Ammon's horn (tissue), 1 donor: ENCODE measurements at regions not wholly inside any gene's neighbourhood (a gene's known extent, or its start where the extent isn't known, plus 50 kb on each side); places are given as distances from the start of the nearest gene placed in this dataset.
"Not testable (repeated sequence)": the region's sequence is repeated elsewhere in the genome, so short reads cannot be mapped to it uniquely, and the experiment has no call there.

Experiments used
- DNase-seq: peaks from one replicate; pipeline ENCODE4 v3.0.0-alpha.2; 2016; ENCODE audit warnings: low spot score

DNA sequence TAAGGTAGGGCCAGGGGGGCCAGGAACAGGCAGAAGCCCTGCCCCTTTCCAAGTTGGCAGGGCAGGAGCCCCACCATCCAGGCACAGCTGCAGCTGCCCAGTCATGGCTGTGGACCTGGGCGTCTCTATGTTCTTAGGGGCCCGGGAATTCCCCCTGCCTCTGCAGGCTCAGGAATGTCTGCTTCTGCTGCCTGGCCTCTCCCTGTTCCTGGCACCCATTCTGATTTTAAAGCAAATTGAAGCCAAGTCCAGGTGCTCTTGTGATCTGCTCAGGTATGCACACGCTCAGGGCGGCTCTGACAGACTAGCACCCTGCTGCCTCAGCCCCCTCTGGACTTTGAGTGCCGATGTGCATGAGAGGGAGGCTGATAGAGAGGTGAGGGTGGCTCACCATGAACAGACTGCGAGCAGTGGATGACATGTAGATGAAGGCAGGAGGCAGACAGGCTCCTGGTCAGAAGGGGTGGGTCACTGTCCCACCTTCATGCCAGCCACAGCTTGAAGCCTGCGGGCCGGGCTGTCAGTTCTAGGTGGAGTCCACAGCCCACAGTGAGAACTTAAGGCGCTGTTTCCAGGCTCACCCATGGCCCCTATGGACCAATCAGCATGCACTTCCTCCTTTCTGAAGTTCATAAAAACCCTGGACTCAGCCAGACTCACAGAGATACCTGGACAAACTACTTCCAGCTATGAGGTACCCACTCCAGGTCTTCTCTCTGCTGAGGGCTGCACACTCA lies 747.8 kb upstream of the GBE1 start:
- no peak for DNase-seq

DNA sequence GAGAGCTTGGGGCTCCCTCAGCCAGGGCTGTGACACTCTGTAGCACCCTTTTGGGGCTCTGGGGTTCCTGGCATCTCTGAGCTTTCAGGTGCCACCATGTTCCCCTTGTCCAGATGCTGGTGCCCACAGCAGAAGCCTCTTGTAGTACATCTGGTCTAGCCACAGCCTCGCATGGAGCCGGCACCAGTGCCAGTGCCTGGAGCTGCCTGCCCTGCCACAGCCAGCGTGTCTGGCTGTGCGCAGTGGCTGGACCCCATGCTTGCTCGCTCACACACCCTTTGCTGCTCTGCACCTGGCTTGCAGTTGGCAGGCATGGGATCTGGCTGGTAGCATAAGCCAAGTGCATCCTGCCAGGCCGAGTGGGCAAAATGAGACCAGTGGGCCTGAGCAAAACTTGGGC lies 744.8 kb upstream of the GBE1 start:
- DNase-seq: no peak

GRCh38 chr3:82505079-82505756 lies 743.8 kb upstream of the GBE1 start:
- DNase-seq: no peak

- DNase-seq: no peak
These were observed 736.7 kb upstream of the GBE1 start for GRCh38 chr3:82498186-82498585.

DNA sequence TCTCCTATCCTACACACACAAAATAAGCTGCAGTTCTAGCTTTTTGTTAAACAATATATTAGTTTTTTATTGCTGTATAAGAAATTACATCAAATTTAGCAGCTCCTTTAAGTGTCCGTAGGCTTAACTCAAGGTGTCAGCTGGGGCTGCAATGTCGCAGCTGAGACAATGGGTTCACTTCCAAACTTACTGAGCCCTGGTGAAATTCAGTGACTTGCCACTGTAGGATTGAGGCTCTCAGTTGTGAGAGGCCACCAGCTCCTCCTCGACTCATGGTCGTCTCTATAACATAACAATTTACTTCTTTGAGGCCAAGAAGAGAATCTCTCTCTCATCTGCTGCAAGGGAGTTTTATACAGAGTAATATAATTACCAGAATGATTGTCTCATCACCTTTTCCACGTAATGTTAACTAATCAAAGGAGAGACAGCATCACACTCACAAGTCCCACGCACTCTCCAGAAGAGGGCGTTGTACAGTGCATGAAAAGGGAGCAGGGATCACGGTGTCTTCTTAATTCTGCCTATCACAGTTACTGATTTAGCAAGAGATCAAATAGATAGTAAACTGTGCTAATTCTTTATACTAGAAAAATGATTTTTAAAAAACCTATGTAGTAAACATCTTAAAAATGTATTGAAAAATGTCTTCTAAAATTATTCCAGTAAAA lies 735.6 kb upstream of the GBE1 start:
- no peak for DNase-seq

GRCh38 chr3:82495655-82496054 lies 734.2 kb upstream of the GBE1 start:
- DNase-seq: no peak

- no peak for DNase-seq
These were observed 733.6 kb upstream of the GBE1 start for GRCh38 chr3:82494977-82495489.

GRCh38 chr3:82493858-82494257 lies 732.4 kb upstream of the GBE1 start:
- DNase-seq: no peak

GRCh38 chr3:82475306-82475705 lies 713.9 kb upstream of the GBE1 start:
- no peak for DNase-seq

DNA sequence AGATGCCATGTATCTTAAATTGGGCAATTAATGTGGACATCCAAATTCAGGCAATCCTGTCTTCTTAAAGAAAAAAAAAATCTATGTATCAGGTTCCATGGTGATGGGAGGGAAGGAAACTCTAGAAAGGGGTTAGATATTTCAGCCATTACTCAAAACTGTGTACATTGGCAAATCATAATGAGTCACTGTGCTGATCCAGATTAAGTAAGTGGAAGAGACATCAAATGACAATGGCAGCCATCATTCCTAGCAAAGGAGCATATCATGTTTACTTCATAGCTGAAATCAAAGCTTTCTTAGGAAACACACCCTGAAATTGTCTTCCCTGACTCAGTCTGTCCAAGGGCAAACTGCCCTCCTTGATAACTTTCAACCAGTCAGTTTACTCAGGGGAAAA lies 713.3 kb upstream of the GBE1 start:
- DNase-seq: no peak

DNA sequence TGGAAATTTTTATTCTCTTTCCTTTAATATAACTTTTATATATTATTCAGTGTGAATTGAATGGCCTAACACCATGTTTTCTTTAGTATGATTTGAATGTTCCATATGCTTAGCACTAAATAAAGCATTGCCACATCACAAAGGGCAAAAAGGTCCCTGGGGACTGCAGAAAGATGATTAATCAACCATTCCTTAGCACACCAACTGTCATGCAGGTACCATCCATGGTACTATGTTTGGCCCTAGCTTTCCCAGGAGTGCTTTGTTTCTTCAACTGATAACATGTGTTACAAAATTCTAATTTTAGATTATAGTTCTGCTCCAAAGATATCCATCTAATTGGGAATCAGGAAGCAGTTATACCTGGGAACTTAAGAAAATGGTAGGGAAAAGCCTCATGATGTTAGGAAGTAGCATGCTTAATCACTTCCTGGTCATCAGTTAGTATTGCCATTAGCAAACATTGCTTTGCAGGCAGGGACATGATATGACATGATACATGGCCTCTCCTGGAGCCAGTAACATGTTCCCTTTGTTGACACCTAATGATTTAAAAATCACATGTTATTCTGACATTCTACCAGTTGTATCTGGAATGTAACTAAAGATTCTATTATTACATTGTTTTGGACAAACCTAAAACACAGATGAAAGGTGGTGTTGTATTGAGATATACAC lies 712.6 kb upstream of the GBE1 start:
- no peak for DNase-seq

- DNase-seq: no peak
These were observed 705.6 kb upstream of the GBE1 start for GRCh38 chr3:82467051-82467450.

DNA sequence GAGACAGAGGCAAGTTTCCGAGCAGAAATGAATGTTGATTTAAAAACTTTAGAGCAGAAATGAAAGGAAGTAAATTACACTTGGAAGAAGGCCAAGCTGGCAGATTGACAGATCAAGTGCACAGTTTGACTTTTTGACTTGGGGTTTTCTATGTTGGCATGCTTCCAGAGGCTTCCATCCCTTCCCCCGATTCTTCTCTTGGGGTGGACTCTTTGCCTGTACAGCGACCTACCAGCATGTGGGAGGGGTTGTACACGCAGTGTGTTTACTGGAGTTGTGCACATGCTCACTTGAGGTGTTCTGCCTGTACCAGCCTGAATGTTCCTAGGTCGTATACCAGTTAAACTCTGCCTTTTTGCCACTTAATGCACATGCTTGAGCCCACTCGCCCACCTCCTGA lies 701.5 kb upstream of the GBE1 start:
- no peak for DNase-seq

GRCh38 chr3:82461049-82461889 lies 699.8 kb upstream of the GBE1 start:
- no peak for DNase-seq

GRCh38 chr3:82448320-82448719 lies 686.9 kb upstream of the GBE1 start:
- no peak for DNase-seq

DNA sequence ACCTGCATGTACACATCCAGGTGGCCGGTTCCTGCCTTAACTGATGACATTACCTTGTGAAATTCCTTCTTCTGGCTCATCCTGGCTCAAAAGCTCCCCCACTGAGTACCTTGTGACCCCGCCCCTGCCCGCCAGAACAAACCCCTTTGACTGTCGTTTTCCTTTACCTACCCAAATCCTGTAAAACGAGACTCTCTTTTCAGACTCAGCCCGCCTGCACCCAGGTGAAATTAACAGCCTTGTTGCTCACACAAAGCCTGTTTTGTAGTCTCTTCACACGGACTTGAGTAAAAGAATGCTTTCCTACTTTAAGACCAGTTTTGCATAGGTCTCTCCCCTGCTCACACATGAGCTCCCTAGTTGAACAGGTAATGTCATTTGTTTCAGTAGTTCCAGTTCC lies 667.4 kb upstream of the GBE1 start:
- not testable (repeated sequence) for DNase-seq

DNA sequence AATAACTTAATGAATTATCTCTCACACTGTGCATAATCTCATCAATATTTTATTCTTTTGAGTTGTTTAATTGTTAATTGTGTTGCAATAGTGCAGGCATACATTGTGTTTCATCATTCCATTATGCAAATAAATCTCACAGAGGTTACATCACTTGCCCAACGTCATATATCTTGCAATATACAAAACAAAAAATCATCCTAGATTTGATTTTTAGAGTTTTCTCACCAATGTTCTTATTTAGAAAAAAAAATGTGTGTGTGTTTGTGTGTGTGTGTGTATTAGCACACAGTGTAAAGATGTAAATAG lies 662.5 kb upstream of the GBE1 start:
- no peak for DNase-seq

DNA sequence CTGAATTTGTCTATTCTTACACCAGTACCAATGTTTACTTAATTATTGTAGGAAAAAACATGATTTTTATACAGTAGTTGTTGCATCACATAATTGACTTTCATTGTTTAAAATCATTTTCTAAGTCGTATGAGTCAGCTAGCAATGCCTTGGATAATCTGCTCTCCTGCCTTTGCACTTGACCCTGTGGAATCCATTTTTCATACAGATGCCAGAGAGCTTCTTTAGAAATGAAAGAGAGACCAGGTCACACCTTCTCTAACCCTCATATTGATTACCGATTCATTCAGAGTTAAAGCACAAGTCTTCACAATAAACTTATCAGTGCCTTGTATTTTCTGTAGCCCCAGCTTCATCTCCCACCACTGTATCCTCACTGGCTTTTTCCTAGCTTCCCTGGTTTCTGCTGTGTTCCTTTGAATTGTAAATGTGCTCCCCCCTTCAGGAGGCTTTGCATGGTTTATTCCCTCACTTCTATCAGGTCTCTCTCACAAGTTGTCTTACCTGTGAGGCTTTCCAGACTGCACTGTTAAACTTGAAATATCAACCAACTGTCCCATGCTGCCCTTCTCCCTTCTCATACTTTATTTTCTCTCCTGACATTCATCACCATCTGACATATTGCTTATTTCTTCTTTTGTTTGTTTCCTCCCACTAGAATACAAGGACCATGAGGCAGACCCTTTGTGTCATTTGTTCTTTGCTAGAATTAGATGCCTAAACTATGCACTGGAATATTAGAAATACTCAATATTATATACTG lies 662.0 kb upstream of the GBE1 start:
- no peak for DNase-seq

GRCh38 chr3:82416830-82417229 lies 655.4 kb upstream of the GBE1 start:
- no peak for DNase-seq

DNA sequence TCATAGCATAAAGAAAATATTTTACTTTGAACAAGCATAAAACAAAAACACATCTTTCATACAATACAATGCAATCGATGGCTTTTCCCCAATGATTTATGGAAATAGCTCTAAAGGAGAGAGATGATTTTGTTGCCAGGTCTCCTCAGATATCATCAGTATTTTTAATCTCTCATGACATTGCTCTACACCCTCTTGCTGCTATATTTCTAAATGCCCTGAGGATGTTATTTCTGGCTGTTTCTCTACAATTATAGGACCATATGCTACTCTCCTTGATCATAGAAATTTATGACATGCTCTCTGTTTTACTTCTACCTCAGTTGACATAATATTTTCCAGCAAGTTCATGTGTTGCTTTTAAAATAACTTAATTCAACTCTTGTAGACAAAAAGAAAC lies 654.9 kb upstream of the GBE1 start:
- no peak for DNase-seq

DNA sequence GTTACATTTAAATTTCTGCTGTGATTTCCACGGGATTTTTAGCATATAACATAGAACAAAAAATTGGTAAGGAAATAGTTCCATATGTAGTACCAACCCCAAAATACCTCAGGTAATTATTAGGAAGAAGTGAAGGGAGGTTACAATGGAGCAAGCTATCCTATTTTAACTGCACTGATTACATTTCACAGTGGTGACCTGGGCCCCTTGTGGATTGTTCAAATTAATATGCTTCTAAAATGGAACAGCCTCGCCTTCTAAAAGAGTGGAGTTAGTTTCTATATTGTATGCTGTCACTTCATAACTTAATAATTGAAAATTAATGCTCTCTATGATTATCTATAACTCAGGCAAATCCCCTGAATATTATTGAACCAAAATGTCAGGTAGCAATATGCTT lies 651.7 kb upstream of the GBE1 start:
- DNase-seq: no peak
